ENCODE measurements at regions not wholly inside any gene's neighbourhood (a gene's known extent, or its start where the extent isn't known, plus 50 kb on each side); places are given as distances from the start of the nearest gene placed in this dataset.
"Not testable (repeated sequence)": the region's sequence is repeated elsewhere in the genome, so short reads cannot be mapped to it uniquely, and the experiment has no call there.

DNA sequence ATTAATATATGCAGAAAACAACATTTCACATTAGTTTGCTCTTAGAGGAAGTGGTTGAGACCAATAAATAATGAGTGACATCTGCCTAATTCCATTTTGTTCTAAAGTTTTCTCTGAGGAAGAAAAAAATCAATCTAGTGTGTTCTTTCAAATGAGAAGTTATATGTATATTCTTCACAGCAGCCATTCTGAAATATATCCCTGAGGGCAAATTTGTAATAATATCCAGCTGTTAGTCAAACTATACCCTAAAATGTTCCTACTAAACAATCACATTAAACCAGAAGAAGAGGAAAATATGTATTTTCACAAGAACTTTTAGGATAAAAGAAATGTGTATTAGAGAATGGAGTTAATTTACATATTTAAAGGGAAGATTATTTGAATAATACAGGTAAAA is 375.1 kb upstream of the CDH19 start:
- Mint-ChIP-seq H3K4me3 (no peak overlapping the region), H3K27me3 (ENCODE audit: low read depth) (no peaks in the 10 kb centered on the region), H3K4me1 (ENCODE audit: low read depth) (no peaks in the 10 kb centered on the region), H3K9me3 (no peaks in the 10 kb centered on the region), H3K27ac (no peak overlapping the region), H3K36me3 (ENCODE audit: insufficient read depth in 2 of 2) (no peaks in the 10 kb centered on the region)
- ATAC-seq (replicated peaks in 1 of 2) (no peak), DNase-seq (no peak)

- Mint-ChIP-seq H3K9me3 (no peaks in the 10 kb centered on the region), H3K4me1 (ENCODE audit: low read depth) (no peaks in the 10 kb centered on the region), H3K4me3 (no peak overlapping the region), H3K36me3 (ENCODE audit: insufficient read depth in 2 of 2) (no peaks in the 10 kb centered on the region), H3K27me3 (ENCODE audit: low read depth) (no peaks in the 10 kb centered on the region), H3K27ac (no peak overlapping the region)
- no peak for ATAC-seq (replicated peaks in 1 of 2)
- DNase-seq: no peak
Measured at GRCh38 chr18:66972681-66973080, 368.8 kb upstream of the CDH19 start.

GRCh38 chr18:66971960-66972359 is 368.1 kb upstream of the CDH19 start:
- no peak overlapping the region for H3K27ac Mint-ChIP-seq
- H3K4me1 Mint-ChIP-seq (ENCODE audit: low read depth): no peaks in the 10 kb centered on the region
- no peak for ATAC-seq (replicated peaks in 1 of 2)
- no peaks in the 10 kb centered on the region for H3K9me3 Mint-ChIP-seq
- no peak overlapping the region for H3K4me3 Mint-ChIP-seq
- no peaks in the 10 kb centered on the region for H3K27me3 Mint-ChIP-seq (ENCODE audit: low read depth)
- H3K36me3 Mint-ChIP-seq (ENCODE audit: insufficient read depth in 2 of 2): no peaks in the 10 kb centered on the region
- no peak for DNase-seq

DNA sequence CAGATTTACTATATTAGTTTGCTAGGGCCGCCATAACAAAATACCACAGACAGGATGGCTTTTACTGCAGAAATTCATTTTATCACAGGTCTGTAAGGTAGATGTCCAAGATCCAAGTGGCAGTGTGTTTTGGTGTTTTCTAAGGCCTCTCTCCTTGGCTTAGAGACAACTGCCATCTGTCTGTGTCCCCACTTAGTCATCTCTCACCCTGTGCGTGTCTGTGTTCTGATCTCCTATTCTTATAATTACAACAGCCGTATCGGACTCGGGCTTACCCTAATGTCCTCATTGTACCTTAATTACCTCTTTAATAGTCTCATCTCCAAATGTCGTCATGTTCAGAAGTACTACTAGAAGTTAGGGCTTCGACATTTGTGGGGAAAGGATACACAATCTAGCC is 362.3 kb upstream of the CDH19 start:
- H3K4me1 Mint-ChIP-seq (ENCODE audit: low read depth): no peaks in the 10 kb centered on the region
- H3K36me3 Mint-ChIP-seq (ENCODE audit: insufficient read depth in 2 of 2): no peaks in the 10 kb centered on the region
- H3K27ac Mint-ChIP-seq: no peak overlapping the region
- H3K9me3 Mint-ChIP-seq: no peaks in the 10 kb centered on the region
- no peak overlapping the region for H3K4me3 Mint-ChIP-seq
- ATAC-seq (replicated peaks in 1 of 2) (no peak), DNase-seq (no peak)
- H3K27me3 Mint-ChIP-seq (ENCODE audit: low read depth): no peaks in the 10 kb centered on the region

- peaks cover 1% of the 10 kb centered on the region in 2 donors for H3K9me3 Mint-ChIP-seq
- no peaks in the 10 kb centered on the region for H3K27me3 Mint-ChIP-seq (ENCODE audit: low read depth)
- no peaks in the 10 kb centered on the region for H3K36me3 Mint-ChIP-seq (ENCODE audit: insufficient read depth in 2 of 2)
Measured at GRCh38 chr18:66958309-66958708, 354.4 kb upstream of the CDH19 start.

DNA sequence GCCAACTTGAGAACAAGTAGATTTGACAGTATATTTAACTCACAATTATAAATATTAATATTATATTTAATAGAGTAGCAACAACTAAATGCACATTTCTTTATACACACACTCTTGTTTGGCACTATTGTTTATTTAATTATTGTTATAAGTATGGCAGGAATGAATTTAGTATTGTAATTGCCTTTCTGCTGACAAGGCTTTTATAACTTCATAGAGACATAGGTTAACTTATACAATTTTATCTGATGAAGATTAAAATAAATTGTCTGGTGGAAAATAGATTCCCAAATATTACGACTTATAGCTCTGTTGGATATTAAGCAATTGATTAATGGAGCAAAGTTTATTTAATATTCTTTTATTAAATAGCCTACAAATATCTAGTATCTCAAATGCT is 347.9 kb upstream of the CDH19 start:
- H3K27me3 Mint-ChIP-seq (ENCODE audit: low read depth): no peaks in the 10 kb centered on the region
- DNase-seq: no peak
- ATAC-seq (replicated peaks in 1 of 2): no peak
- no peaks in the 10 kb centered on the region for H3K4me1 Mint-ChIP-seq (ENCODE audit: low read depth)
- no peak overlapping the region for H3K4me3 Mint-ChIP-seq
- peaks cover 4 to 9% of the 10 kb centered on the region in 2 donors for H3K9me3 Mint-ChIP-seq
- peaks cover 0 to 1% of the 10 kb centered on the region in 2 donors for H3K36me3 Mint-ChIP-seq (ENCODE audit: insufficient read depth in 2 of 2)
- no peak overlapping the region for H3K27ac Mint-ChIP-seq

More at GRCh38 chr18:66958309-66958708, 354.4 kb upstream of the CDH19 start:
- DNase-seq: no peak
- no peak overlapping the region for H3K4me3 Mint-ChIP-seq
- no peak for ATAC-seq (replicated peaks in 1 of 2)
- no peak overlapping the region for H3K27ac Mint-ChIP-seq
- H3K4me1 Mint-ChIP-seq (ENCODE audit: low read depth): no peaks in the 10 kb centered on the region

DNA sequence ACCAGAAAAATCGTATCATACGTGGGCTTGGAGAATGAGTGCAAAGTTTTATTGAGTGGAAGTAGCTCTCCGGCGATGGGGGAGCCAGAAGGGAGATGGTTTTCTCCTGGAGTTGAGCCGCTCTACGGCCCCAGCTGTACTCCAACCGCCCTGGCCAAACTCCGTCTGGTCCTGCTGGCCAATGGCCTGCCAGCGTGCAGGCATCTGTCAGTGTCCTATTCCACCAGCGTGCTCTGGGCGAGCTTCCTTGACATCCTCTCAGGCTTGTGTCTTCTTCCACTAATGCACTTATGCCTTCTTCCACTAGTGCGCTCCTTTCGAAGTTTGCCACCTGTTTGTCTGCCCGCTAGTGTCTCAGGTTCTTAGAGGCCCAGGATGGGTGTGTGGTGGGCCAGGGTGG is 345.5 kb upstream of the CDH19 start:
- H3K27me3 Mint-ChIP-seq (ENCODE audit: low read depth): no peaks in the 10 kb centered on the region
- no peak overlapping the region for H3K27ac Mint-ChIP-seq
- H3K4me3 Mint-ChIP-seq: no peak overlapping the region
- no peaks in the 10 kb centered on the region for H3K4me1 Mint-ChIP-seq (ENCODE audit: low read depth)
- no peak for ATAC-seq (replicated peaks in 1 of 2)
- H3K36me3 Mint-ChIP-seq (ENCODE audit: insufficient read depth in 2 of 2): peaks cover 0 to 1% of the 10 kb centered on the region in 2 donors
- no peak for DNase-seq
- peaks cover 4 to 11% of the 10 kb centered on the region in 2 donors for H3K9me3 Mint-ChIP-seq

DNA sequence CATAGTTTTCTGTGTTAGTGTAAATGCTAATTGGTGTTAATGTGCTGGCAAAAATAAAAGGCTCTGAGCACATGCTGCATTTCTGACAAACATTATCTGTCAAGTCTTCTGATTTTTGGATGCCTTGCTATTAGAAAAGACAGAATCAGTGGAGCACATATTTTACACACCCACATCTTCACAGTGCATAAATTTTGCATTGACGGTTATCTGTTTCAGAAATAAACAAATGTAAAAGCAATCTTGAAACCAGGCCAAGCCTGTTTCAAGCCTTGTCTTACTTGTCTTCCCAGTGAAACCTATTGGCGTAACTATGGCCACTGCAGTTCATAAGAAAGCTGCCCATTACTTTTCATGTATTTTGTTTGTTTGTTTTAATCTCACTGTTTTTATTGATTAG is 333.7 kb upstream of the CDH19 start:
- DNase-seq: no peak
- Mint-ChIP-seq H3K4me1 (ENCODE audit: low read depth) (no peaks in the 10 kb centered on the region), H3K27me3 (ENCODE audit: low read depth) (no peaks in the 10 kb centered on the region), H3K27ac (no peak overlapping the region), H3K4me3 (no peak overlapping the region), H3K9me3 (peaks cover 6% of the 10 kb centered on the region in 2 donors), H3K36me3 (ENCODE audit: insufficient read depth in 2 of 2) (peaks cover 2 to 3% of the 10 kb centered on the region in 2 donors)
- no peak for ATAC-seq (replicated peaks in 1 of 2)

DNA sequence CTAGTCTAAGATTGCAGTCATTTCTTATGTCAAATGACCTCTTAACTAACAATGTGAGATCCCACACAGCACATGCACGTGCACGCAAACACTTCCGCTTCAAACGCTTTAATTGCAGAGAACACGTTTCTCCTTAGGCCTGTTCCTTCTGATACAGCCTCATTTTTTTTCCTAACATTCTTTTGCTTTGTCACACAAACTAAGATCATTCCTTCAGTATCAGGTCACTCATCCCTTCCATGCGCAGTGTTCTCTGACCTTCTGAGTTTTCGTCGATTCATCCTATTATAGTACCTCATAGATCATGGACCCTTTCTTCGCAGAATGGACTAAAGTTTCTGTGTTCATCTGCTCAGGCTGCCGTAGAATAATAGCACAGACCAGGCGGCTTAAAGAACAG is 327.1 kb upstream of the CDH19 start:
- Mint-ChIP-seq H3K4me1 (ENCODE audit: low read depth) (no peaks in the 10 kb centered on the region), H3K9me3 (peaks cover 4 to 7% of the 10 kb centered on the region in 2 donors), H3K27ac (no peak overlapping the region), H3K4me3 (no peak overlapping the region), H3K27me3 (ENCODE audit: low read depth) (no peaks in the 10 kb centered on the region), H3K36me3 (ENCODE audit: insufficient read depth in 2 of 2) (no peaks in the 10 kb centered on the region)
- no peak for DNase-seq
- ATAC-seq (replicated peaks in 1 of 2): no peak

DNA sequence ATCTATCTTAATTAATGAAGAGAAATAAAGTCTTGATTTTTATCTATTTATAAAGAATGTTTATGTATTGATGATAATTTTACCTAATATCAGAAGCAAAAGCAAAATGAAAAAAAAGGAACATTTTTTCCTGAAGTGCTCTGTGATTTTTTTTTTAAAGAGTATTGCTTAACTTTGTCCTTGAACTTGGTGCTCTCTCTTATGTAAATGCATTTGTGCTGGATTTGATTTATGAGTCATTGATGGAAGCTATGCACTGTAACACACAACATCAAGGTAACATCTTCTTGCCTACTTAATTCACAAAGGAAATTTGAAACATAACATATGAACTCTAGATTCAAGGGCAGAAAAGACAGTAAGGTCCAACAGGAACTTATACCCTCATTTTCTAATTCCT is 312.9 kb upstream of the CDH19 start:
- H3K27ac Mint-ChIP-seq: no peak overlapping the region
- DNase-seq (no peak), ATAC-seq (replicated peaks in 1 of 2) (no peak)
- H3K4me1 Mint-ChIP-seq (ENCODE audit: low read depth): no peaks in the 10 kb centered on the region
- H3K4me3 Mint-ChIP-seq: no peak overlapping the region
- H3K27me3 Mint-ChIP-seq (ENCODE audit: low read depth): no peaks in the 10 kb centered on the region
- H3K9me3 Mint-ChIP-seq: peaks cover 0 to 2% of the 10 kb centered on the region in 2 donors
- H3K36me3 Mint-ChIP-seq (ENCODE audit: insufficient read depth in 2 of 2): no peaks in the 10 kb centered on the region

GRCh38 chr18:66900837-66901236 is 296.9 kb upstream of the CDH19 start:
- ATAC-seq (replicated peaks in 1 of 2) (no peak), DNase-seq (no peak)
- no peaks in the 10 kb centered on the region for H3K4me1 Mint-ChIP-seq (ENCODE audit: low read depth)
- no peak overlapping the region for H3K4me3 Mint-ChIP-seq
- H3K27ac Mint-ChIP-seq: no peak overlapping the region
- no peaks in the 10 kb centered on the region for H3K9me3 Mint-ChIP-seq
- H3K36me3 Mint-ChIP-seq (ENCODE audit: insufficient read depth in 2 of 2): no peaks in the 10 kb centered on the region
- no peaks in the 10 kb centered on the region for H3K27me3 Mint-ChIP-seq (ENCODE audit: low read depth)

- Mint-ChIP-seq H3K36me3 (ENCODE audit: insufficient read depth in 2 of 2) (no peaks in the 10 kb centered on the region), H3K27me3 (ENCODE audit: low read depth) (no peaks in the 10 kb centered on the region), H3K9me3 (peaks cover 0 to 2% of the 10 kb centered on the region in 2 donors), H3K27ac (no peak overlapping the region), H3K4me3 (no peak overlapping the region), H3K4me1 (ENCODE audit: low read depth) (no peaks in the 10 kb centered on the region)
- DNase-seq (no peak), ATAC-seq (replicated peaks in 1 of 2) (no peak)
Measured at GRCh38 chr18:66895631-66896030, 291.7 kb upstream of the CDH19 start.

DNA sequence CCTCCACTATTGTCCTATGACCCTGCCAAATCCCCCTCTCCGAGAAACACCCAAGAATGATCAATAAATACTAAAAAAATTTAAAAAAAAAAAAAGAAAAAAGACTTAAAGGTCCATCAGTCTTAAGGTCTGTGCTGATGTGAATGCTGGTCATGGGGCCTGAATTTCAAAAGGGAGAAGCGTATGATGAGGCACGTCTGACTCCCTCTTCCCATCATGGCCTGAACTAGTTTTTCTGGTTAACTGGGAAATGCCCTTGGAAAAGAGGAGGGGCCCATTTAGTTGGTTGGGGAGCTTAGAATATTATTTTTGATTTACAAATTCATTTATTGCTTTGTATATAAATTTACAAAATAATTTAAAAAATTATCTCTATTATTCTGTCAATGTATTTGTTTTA is 291.0 kb upstream of the CDH19 start:
- Mint-ChIP-seq H3K9me3 (peaks cover 0 to 2% of the 10 kb centered on the region in 2 donors), H3K4me1 (ENCODE audit: low read depth) (no peaks in the 10 kb centered on the region), H3K4me3 (no peak overlapping the region), H3K36me3 (ENCODE audit: insufficient read depth in 2 of 2) (no peaks in the 10 kb centered on the region), H3K27ac (no peak overlapping the region), H3K27me3 (ENCODE audit: low read depth) (no peaks in the 10 kb centered on the region)
- no peak for ATAC-seq (replicated peaks in 1 of 2)
- DNase-seq: no peak

- not testable (repeated sequence) for H3K4me1 Mint-ChIP-seq (ENCODE audit: low read depth); H3K27me3 Mint-ChIP-seq (ENCODE audit: low read depth); DNase-seq; H3K27ac Mint-ChIP-seq; H3K36me3 Mint-ChIP-seq (ENCODE audit: insufficient read depth in 2 of 2); ATAC-seq (replicated peaks in 1 of 2); H3K9me3 Mint-ChIP-seq; H3K4me3 Mint-ChIP-seq
Measured at GRCh38 chr18:66892388-66892787, 288.5 kb upstream of the CDH19 start.
